ENCODE measurements at regions not wholly inside any gene's neighbourhood (a gene's known extent, or its start where the extent isn't known, plus 50 kb on each side); places are given as distances from the start of the nearest gene placed in this dataset.

- Histone ChIP-seq H3K4me1 (ENCODE audit: insufficient read depth) (peaks cover 12% of the 10 kb centered on the region), H3K4me3 (peak overlapping the region; percentile 6; the same call in 1 of the 2 replicates), H3K4me2 (peak overlapping the region; percentile 24; the same call in 1 of the 2 replicates), H2AFZ (no peak overlapping the region), H3K9me2 (ENCODE audit: insufficient read depth) (0 out of 2 replicates have a peak, but pooled peaks cover under 1% of the 10 kb centered on the region), H3F3A (replicated peaks; ENCODE audit: low read depth) (no peaks in the 10 kb centered on the region; the same call in 1 of the 2 replicates), H3K27ac (ENCODE audit: low read depth) (peak overlapping the region; percentile 97), H3K36me3 (ENCODE audit: insufficient read depth) (no peaks in the 10 kb centered on the region), H4K20me1 (replicated peaks; ENCODE audit: insufficient read depth) (no peaks in the 10 kb centered on the region), H3K79me2 (replicated peaks; ENCODE audit: insufficient read depth) (no peaks in the 10 kb centered on the region), H3K27me3 (ENCODE audit: insufficient read depth) (no peaks in the 10 kb centered on the region)
- DNase-seq (ENCODE audit: low spot score) (peak; percentile 77), ATAC-seq (peak; percentile 77)
- H3K27ac Mint-ChIP-seq = peak overlapping the region; percentile 98
- H3K9me3 Mint-ChIP-seq = peaks cover 4% of the 10 kb centered on the region; the same call in 2 of the 3 replicates
- peak overlapping the region; percentile 29; the same call in 2 of the 3 replicates for H3K4me3 Mint-ChIP-seq
- peaks cover 19% of the 10 kb centered on the region for H3K4me1 Mint-ChIP-seq
- no peak for TF ChIP-seq ZNF331 (CRISPR knock-in tag; IDR thresholded peaks at IDR 0.05; ENCODE audit: low read depth)
- peak; percentile 94 to 99 for TF ChIP-seq CTCF (conservative IDR thresholded peaks at IDR 0.05; ENCODE audit: low read depth in 2 of 2)
- H3K27me3 Mint-ChIP-seq (ENCODE audit: insufficient read depth, low read depth, poor library complexity) = peaks cover 9% of the 10 kb centered on the region
- H3K36me3 Mint-ChIP-seq (ENCODE audit: low read depth) = 0 out of 3 replicates have a peak, but pooled peaks cover 4% of the 10 kb centered on the region
These were observed 181.5 kb upstream of the RAI14 start for GRCh38 chr5:34474573-34475021.

DNA sequence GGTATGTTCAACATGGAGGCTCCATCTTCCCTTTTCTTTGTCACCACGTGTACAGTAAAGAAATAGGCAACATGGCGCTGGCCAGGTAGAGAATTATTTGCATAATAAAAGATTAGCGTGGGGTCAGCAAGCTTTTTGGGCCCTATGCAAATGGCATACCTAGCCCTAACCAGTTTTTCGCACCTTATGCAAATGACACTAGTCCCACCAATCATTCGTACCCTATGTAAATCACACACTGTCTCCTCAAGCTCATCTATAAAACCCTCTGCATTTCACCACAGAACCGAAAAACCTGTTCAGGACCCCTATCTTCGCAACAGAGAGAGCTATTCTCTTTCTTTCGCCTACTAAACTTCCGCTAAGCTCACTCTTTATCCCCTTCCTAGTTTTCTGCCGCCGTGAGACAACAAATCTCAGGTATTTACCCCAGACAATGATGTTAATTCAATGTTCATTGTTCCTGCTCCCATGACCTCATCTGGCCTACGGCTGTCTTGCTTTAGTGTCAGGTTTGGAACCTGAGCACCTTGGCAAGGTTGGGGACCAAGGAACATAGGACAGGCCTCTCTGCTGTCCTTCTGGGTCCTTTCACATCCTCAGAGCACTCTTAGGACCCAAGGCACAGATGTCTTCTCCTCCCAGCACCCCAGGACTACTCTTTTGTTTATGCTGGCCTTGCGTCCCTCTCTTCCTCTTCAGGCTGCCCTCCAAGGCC lies 180.7 kb upstream of the RAI14 start:
- 0 out of 3 replicates have a peak, but pooled peaks cover 1% of the 10 kb centered on the region for H3K36me3 Mint-ChIP-seq (ENCODE audit: low read depth)
- Histone ChIP-seq H4K20me1 (replicated peaks; ENCODE audit: insufficient read depth) (no peaks in the 10 kb centered on the region), H3K79me2 (replicated peaks; ENCODE audit: insufficient read depth) (no peaks in the 10 kb centered on the region), H3K36me3 (ENCODE audit: insufficient read depth) (no peaks in the 10 kb centered on the region), H2AFZ (no peak overlapping the region), H3K27me3 (ENCODE audit: insufficient read depth) (no peaks in the 10 kb centered on the region), H3K4me2 (peak overlapping the region; percentile 29), H3F3A (replicated peaks; ENCODE audit: low read depth) (no peaks in the 10 kb centered on the region; the same call in 1 of the 2 replicates), H3K27ac (ENCODE audit: low read depth) (peak overlapping the region; percentile 97), H3K4me1 (ENCODE audit: insufficient read depth) (peaks cover 12% of the 10 kb centered on the region), H3K9me2 (ENCODE audit: insufficient read depth) (no peaks in the 10 kb centered on the region; the same call in 1 of the 2 replicates), H3K4me3 (peak overlapping the region; percentile 15)
- TF ChIP-seq ETS1 (IDR thresholded peaks at IDR 0.05) (no peak; the same call in 1 of the 2 replicates), CREB1 (CRISPR knock-in tag; IDR thresholded peaks at IDR 0.05; ENCODE audit: low read depth) (peak; percentile 29; the same call in 1 of the 2 replicates), CTCF (conservative IDR thresholded peaks at IDR 0.05; ENCODE audit: low read depth in 2 of 2) (no peak), POLR2AphosphoS5 (IDR thresholded peaks at IDR 0.05; ENCODE audit: low read depth) (peak; percentile 80), EZH2phosphoT487 (IDR thresholded peaks at IDR 0.05; ENCODE audit: unreplicated experiment) (no peak), ZNF114 (CRISPR knock-in tag; IDR thresholded peaks at IDR 0.05) (peak; percentile 42; the same call in 1 of the 2 replicates)
- TF ChIP-seq, protein P1, sequence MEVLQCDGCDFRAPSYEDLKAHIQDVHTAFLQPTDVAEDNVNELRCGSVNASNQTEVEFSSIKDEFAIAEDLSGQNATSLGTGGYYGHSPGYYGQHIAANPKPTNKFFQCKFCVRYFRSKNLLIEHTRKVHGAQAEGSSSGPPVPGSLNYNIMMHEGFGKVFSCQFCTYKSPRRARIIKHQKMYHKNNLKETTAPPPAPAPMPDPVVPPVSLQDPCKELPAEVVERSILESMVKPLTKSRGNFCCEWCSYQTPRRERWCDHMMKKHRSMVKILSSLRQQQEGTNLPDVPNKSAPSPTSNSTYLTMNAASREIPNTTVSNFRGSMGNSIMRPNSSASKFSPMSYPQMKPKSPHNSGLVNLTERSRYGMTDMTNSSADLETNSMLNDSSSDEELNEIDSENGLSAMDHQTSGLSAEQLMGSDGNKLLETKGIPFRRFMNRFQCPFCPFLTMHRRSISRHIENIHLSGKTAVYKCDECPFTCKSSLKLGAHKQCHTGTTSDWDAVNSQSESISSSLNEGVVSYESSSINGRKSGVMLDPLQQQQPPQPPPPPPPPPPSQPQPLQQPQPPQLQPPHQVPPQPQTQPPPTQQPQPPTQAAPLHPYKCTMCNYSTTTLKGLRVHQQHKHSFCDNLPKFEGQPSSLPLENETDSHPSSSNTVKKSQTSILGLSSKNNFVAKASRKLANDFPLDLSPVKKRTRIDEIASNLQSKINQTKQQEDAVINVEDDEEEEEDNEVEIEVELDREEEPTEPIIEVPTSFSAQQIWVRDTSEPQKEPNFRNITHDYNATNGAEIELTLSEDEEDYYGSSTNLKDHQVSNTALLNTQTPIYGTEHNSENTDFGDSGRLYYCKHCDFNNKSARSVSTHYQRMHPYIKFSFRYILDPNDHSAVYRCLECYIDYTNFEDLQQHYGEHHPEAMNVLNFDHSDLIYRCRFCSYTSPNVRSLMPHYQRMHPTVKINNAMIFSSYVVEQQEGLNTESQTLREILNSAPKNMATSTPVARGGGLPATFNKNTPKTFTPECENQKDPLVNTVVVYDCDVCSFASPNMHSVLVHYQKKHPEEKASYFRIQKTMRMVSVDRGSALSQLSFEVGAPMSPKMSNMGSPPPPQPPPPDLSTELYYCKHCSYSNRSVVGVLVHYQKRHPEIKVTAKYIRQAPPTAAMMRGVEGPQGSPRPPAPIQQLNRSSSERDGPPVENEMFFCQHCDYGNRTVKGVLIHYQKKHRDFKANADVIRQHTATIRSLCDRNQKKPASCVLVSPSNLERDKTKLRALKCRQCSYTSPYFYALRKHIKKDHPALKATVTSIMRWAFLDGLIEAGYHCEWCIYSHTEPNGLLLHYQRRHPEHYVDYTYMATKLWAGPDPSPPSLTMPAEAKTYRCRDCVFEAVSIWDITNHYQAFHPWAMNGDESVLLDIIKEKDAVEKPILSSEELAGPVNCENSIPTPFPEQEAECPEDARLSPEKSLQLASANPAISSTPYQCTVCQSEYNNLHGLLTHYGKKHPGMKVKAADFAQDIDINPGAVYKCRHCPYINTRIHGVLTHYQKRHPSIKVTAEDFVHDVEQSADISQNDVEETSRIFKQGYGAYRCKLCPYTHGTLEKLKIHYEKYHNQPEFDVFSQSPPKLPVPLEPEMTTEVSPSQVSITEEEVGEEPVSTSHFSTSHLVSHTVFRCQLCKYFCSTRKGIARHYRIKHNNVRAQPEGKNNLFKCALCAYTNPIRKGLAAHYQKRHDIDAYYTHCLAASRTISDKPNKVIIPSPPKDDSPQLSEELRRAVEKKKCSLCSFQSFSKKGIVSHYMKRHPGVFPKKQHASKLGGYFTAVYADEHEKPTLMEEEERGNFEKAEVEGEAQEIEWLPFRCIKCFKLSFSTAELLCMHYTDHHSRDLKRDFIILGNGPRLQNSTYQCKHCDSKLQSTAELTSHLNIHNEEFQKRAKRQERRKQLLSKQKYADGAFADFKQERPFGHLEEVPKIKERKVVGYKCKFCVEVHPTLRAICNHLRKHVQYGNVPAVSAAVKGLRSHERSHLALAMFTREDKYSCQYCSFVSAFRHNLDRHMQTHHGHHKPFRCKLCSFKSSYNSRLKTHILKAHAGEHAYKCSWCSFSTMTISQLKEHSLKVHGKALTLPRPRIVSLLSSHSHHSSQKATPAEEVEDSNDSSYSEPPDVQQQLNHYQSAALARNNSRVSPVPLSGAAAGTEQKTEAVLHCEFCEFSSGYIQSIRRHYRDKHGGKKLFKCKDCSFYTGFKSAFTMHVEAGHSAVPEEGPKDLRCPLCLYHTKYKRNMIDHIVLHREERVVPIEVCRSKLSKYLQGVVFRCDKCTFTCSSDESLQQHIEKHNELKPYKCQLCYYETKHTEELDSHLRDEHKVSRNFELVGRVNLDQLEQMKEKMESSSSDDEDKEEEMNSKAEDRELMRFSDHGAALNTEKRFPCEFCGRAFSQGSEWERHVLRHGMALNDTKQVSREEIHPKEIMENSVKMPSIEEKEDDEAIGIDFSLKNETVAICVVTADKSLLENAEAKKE (CRISPR knock-in tag; IDR thresholded peaks at IDR 0.05) = peak; percentile 58; the same call in 1 of the 2 replicates
- ATAC-seq = peak; percentile 96
- H3K4me3 Mint-ChIP-seq = peak overlapping the region; percentile 20
- DNase-seq (ENCODE audit: low spot score) = peak; percentile 97
- H3K27ac Mint-ChIP-seq = peak overlapping the region; percentile 98
- H3K4me1 Mint-ChIP-seq = peaks cover 19% of the 10 kb centered on the region
- peaks cover 4% of the 10 kb centered on the region; the same call in 2 of the 3 replicates for H3K9me3 Mint-ChIP-seq
- H3K27me3 Mint-ChIP-seq (ENCODE audit: insufficient read depth, low read depth, poor library complexity) = peaks cover 7% of the 10 kb centered on the region

All from GM23338 (cell line).